Breast epithelium (tissue), 4 donors: ENCODE measurements at regions not wholly inside any gene's neighbourhood (a gene's known extent, or its start where the extent isn't known, plus 50 kb on each side); places are given as distances from the start of the nearest gene placed in this dataset.

Experiments used
- DNase-seq, 2 donors: peaks; one replicate each; pipeline ENCODE4 v3.0.0-alpha.2; 2019; ENCODE audit warnings: low spot score in 2 of 2
- H3K27ac ChIP-seq, 2 donors: fragments of 200-600 bp; sonication (generic) in 1 of 2; one replicate each; pipeline ENCODE4 v1.5.1; 2016 to 2019; ENCODE audit warnings: mild to moderate bottlenecking in 1 of 2
- H3K27me3 ChIP-seq, 2 donors: fragments of 200-600 bp; sonication (generic) in 1 of 2; one replicate each; pipeline versions ENCODE4 v1.5.1 to v1.6.0; 2017 to 2019; ENCODE audit warnings: control low read depth in 1 of 2, mild to moderate bottlenecking in 1 of 2
- H3K36me3 ChIP-seq: fragments of 200-600 bp; one replicate; pipeline ENCODE4 v1.5.1; 2019
- H3K4me1 ChIP-seq, 2 donors: fragments of 200-600 bp; sonication (generic); one replicate each; pipeline ENCODE4 v1.5.1; 2016 to 2019; ENCODE audit warnings: control low read depth in 1 of 2
- H3K4me3 ChIP-seq, 3 donors: fragments of 200-600 bp; sonication (generic); 1 replicate in 2 of 3; 2 replicates in 1 of 3; pipeline ENCODE4 v1.5.1; 2016 to 2019; ENCODE audit warnings: mild to moderate bottlenecking in 3 of 3, moderate library complexity in 2 of 3
- H3K9me3 ChIP-seq, 2 donors: fragments of 200-600 bp; sonication (generic) in 1 of 2; one replicate each; pipeline ENCODE4 v1.5.1; 2016 to 2019; ENCODE audit warnings: control low read depth in 1 of 2
- POLR2A ChIP-seq: fragments of 450-650 bp; IDR thresholded peaks from one replicate; pipeline ENCODE4 v1.6.1; 2016; ENCODE audit warnings: antibody characterized with exemption, mild to moderate bottlenecking, moderate library complexity
- POLR2AphosphoS5 ChIP-seq, 3 donors: sonication (generic); formaldehyde crosslinking; IDR thresholded peaks; one replicate each; pipeline ENCODE4 v1.6.1; 2017; ENCODE audit warnings: antibody characterized with exemption in 3 of 3
- intact Hi-C: fragments of 100-400 bp; cut with DNase I; formaldehyde crosslinking; loops from one replicate; pipeline ENCODE4 v1.15.1; 2023; ENCODE audit warnings: low total_unique reads
- TF ChIP-seq, protein P1 (sequence below), 3 donors: fragments of 450-650 bp; IDR thresholded peaks; one replicate each; pipeline ENCODE4 v1.5.1; 2016 to 2017; ENCODE audit warnings: antibody characterized with exemption in 3 of 3, mild to moderate bottlenecking in 3 of 3, moderate library complexity in 3 of 3

DNA sequence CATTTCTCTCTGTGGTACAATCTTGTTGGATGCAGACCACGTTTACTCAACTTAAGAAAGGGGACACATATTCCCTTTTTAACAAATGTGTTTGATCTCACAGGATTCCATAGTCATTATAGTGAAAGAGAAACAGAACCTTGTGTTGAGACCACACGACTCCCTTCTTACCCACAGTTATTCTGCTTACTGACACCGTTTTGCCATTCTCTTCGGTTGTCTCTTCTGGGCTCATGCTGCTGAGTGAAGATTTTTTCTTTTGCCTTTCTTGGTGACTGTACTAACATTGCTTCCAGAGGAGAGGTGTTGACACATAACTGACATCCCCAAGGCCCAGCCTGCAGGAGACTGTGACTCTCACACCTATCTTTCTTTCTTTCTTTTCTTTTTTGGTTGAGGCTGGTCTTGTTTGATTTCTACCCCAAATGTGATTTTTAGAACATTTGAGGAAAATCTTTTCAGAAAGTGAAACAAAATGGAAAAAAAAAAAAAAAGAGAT is 61.2 kb upstream of the OTOGL start:
- Histone ChIP-seq H3K27ac (no peak overlapping the region), H3K4me1 (no peaks in the 10 kb centered on the region), H3K9me3 (no peaks in the 10 kb centered on the region), H3K27me3 (no peaks in the 10 kb centered on the region), H3K4me3 (no peak overlapping the region), H3K36me3 (no peaks in the 10 kb centered on the region)
- TF ChIP-seq, protein P1, sequence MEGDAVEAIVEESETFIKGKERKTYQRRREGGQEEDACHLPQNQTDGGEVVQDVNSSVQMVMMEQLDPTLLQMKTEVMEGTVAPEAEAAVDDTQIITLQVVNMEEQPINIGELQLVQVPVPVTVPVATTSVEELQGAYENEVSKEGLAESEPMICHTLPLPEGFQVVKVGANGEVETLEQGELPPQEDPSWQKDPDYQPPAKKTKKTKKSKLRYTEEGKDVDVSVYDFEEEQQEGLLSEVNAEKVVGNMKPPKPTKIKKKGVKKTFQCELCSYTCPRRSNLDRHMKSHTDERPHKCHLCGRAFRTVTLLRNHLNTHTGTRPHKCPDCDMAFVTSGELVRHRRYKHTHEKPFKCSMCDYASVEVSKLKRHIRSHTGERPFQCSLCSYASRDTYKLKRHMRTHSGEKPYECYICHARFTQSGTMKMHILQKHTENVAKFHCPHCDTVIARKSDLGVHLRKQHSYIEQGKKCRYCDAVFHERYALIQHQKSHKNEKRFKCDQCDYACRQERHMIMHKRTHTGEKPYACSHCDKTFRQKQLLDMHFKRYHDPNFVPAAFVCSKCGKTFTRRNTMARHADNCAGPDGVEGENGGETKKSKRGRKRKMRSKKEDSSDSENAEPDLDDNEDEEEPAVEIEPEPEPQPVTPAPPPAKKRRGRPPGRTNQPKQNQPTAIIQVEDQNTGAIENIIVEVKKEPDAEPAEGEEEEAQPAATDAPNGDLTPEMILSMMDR (IDR thresholded peaks at IDR 0.05): no peak
- TF ChIP-seq POLR2A (no peak), POLR2AphosphoS5 (IDR thresholded peaks at IDR 0.05) (no peak)
- DNase-seq: no peak
- intact Hi-C loops: no loop called here

DNA sequence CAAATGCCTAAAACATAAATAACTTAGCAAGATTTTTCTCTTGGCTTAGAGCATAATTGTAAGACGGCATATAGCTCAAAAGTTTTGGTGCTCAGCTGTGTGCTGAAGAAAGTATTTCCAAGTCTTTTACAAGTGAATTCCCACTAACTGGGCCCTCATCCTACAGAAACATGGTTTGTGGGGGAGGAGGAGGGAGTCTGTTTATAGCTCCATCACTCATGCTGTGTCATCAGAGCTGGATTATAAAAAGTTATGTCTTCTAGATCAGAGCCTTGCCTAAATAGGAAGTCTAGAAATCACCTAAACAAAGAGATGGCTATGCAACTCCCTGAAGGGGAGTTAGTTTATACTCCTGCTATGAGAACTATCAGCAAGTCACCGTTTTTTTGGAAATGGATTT is 65.9 kb upstream of the OTOGL start:
- no peaks in the 10 kb centered on the region for H3K36me3 ChIP-seq
- TF ChIP-seq POLR2A (no peak), POLR2AphosphoS5 (IDR thresholded peaks at IDR 0.05) (no peak)
- TF ChIP-seq, protein P1 (IDR thresholded peaks at IDR 0.05): no peak
- no peaks in the 10 kb centered on the region for H3K9me3 ChIP-seq
- no peak overlapping the region for H3K4me3 ChIP-seq
- H3K27me3 ChIP-seq: no peaks in the 10 kb centered on the region
- intact Hi-C loops: no loop called here
- peak overlapping the region in 1 of 2 donors; percentile 38 for H3K27ac ChIP-seq
- DNase-seq: no peak
- no peaks in the 10 kb centered on the region for H3K4me1 ChIP-seq

DNA sequence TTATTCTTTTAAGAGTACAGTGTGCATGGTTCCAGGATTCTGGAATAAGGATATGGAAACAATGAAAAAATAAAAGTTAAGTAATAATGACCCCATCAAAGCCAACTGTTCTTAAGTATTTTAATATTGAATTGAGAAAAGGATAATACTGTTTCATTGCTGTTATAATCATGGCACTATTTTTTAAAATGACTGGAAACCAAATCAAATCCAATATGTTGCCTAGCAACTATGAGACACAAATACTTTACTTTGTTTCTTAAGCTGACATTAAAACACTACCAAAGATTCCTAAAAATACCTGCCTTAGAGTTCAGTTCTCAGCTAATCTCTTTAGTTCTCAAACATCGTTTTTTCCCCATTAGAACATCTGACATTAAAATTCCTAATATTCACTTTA is 66.4 kb upstream of the OTOGL start:
- intact Hi-C loops: no loop called here
- Histone ChIP-seq H3K4me3 (no peak overlapping the region), H3K4me1 (no peaks in the 10 kb centered on the region), H3K36me3 (no peaks in the 10 kb centered on the region), H3K27me3 (no peaks in the 10 kb centered on the region), H3K27ac (peak overlapping the region in 1 of 2 donors; percentile 38), H3K9me3 (no peaks in the 10 kb centered on the region)
- DNase-seq: no peak
- TF ChIP-seq POLR2A (no peak), POLR2AphosphoS5 (IDR thresholded peaks at IDR 0.05) (no peak)
- TF ChIP-seq, protein P1 (IDR thresholded peaks at IDR 0.05): no peak

DNA sequence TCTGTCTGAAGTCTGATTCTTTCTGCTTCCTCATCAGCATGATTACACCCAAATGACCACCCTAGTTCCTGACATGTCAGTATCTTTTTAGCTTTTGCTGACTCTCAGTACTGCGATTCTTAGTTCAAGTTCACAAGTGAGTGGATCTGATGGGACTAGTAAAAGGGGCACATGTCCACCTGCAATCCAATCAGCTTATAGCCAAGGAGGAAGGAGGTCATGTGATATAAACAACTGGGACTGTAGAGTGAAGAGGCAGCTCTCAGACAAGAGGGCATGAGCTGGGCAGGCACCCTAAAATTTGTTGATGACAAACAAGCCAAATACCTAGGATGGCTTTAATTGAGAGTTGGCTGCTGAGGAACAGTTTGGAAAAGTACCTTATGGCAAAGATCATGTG is 68.1 kb upstream of the OTOGL start:
- H3K9me3 ChIP-seq: no peaks in the 10 kb centered on the region
- no peaks in the 10 kb centered on the region for H3K36me3 ChIP-seq
- H3K27me3 ChIP-seq: no peaks in the 10 kb centered on the region
- no peaks in the 10 kb centered on the region for H3K4me1 ChIP-seq
- intact Hi-C loops: no loop called here
- no peak overlapping the region for H3K4me3 ChIP-seq
- TF ChIP-seq, protein P1 (IDR thresholded peaks at IDR 0.05): no peak
- TF ChIP-seq POLR2A: no peak
- TF ChIP-seq POLR2AphosphoS5 (IDR thresholded peaks at IDR 0.05): no peak
- no peak for DNase-seq
- no peak overlapping the region for H3K27ac ChIP-seq

DNA sequence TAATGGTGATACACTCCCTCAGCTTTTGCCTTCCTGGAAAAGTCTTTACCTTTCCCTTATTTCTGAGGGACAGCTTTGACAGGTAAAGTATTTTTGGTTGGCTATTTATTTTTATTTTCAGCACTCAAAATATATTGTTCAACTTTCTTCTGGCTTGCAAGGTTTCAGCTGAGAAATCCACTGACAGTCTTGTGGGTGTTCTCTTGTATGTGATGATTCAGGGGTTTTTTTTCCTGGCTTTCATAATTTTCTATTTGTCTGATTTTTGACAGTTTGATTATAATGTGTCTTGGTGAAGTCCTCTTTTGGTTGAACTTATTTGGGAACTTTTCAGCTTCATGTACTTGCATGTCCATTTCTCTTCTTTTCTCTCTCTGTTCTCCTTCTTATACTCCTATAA is 73.7 kb upstream of the OTOGL start:
- Histone ChIP-seq H3K27ac (no peak overlapping the region), H3K36me3 (no peaks in the 10 kb centered on the region), H3K4me3 (no peak overlapping the region), H3K27me3 (no peaks in the 10 kb centered on the region), H3K9me3 (no peaks in the 10 kb centered on the region), H3K4me1 (no peaks in the 10 kb centered on the region)
- DNase-seq: no peak
- TF ChIP-seq, protein P1 (IDR thresholded peaks at IDR 0.05): no peak
- TF ChIP-seq POLR2AphosphoS5 (IDR thresholded peaks at IDR 0.05): no peak
- TF ChIP-seq POLR2A: no peak
- intact Hi-C loops: no loop called here
